GM23338 (cell line): ENCODE measurements at regions not wholly inside any gene's neighbourhood (a gene's known extent, or its start where the extent isn't known, plus 50 kb on each side); places are given as distances from the start of the nearest gene placed in this dataset.

Experiments
- ATAC-seq: fragments of 200-7000 bp; cut with Tn5 transposase; 3 replicates; pipeline ENCODE4 v1.9.1; 2020
- DNase-seq: peaks from one replicate; pipeline ENCODE4 v3.0.0-alpha.2; 2015; ENCODE audit warnings: low spot score
- H2AFZ ChIP-seq: fragments of 200-600 bp; sonication (generic); 2 replicates; pipeline ENCODE4 v1.8.0; 2016; ENCODE audit warnings: antibody characterized with exemption, mild to moderate bottlenecking, moderate library complexity
- H3F3A ChIP-seq: fragments of 200-600 bp; sonication (generic); replicated peaks from 2 replicates; pipeline ENCODE4 v1.8.0; 2017; ENCODE audit warnings: antibody characterized with exemption, mixed run types, low read depth
- H3K27ac ChIP-seq: fragments of 200-600 bp; sonication (generic); 2 replicates; pipeline ENCODE4 v1.6.1; 2016; ENCODE audit warnings: low read depth
- H3K27me3 ChIP-seq: fragments of 200-600 bp; sonication (generic); 2 replicates; pipeline ENCODE4 v1.8.0; 2016; ENCODE audit warnings: mild to moderate bottlenecking, mixed run types, moderate library complexity; ENCODE audit not compliant: insufficient read depth
- H3K36me3 ChIP-seq: fragments of 200-600 bp; sonication (generic); 2 replicates; pipeline ENCODE4 v1.8.0; 2016; ENCODE audit warnings: mild to moderate bottlenecking; ENCODE audit not compliant: insufficient read depth
- H3K4me1 ChIP-seq: fragments of 200-600 bp; sonication (generic); 2 replicates; pipeline ENCODE4 v1.8.0; 2016; ENCODE audit warnings: mild to moderate bottlenecking, moderate library complexity; ENCODE audit not compliant: insufficient read depth
- H3K4me2 ChIP-seq: fragments of 200-600 bp; sonication (generic); 2 replicates; pipeline ENCODE4 v1.7.1; 2017; ENCODE audit warnings: mixed run types
- H3K4me3 ChIP-seq: fragments of 200-600 bp; sonication (generic); 2 replicates; pipeline ENCODE4 v1.6.1; 2016; ENCODE audit warnings: mixed run types
- H3K79me2 ChIP-seq: fragments of 200-600 bp; sonication (generic); replicated peaks from 2 replicates; pipeline ENCODE4 v1.8.0; 2017; ENCODE audit warnings: mild to moderate bottlenecking; ENCODE audit not compliant: insufficient read depth
- H3K9me2 ChIP-seq: fragments of 200-600 bp; sonication (generic); 2 replicates; pipeline ENCODE4 v1.8.0; 2017; ENCODE audit not compliant: insufficient read depth
- H4K20me1 ChIP-seq: fragments of 200-600 bp; sonication (generic); replicated peaks from 2 replicates; pipeline ENCODE4 v1.8.0; 2017; ENCODE audit warnings: mild to moderate bottlenecking; ENCODE audit not compliant: insufficient read depth
- H3K27ac Mint-ChIP-seq: 2 replicates; pipeline ENCODE4 v1.8.0; 2020; ENCODE audit warnings: inconsistent platforms, mild to moderate bottlenecking, moderate library complexity, mixed read lengths
- H3K27me3 Mint-ChIP-seq: 3 replicates; pipeline ENCODE4 v1.8.0; 2022; ENCODE audit warnings: low read depth, mild to moderate bottlenecking, moderate library complexity, mixed read lengths, inconsistent platforms; ENCODE audit not compliant: insufficient read depth, poor library complexity
- H3K36me3 Mint-ChIP-seq: 3 replicates; pipeline ENCODE4 v1.8.0; 2021; ENCODE audit warnings: low read depth, mild to moderate bottlenecking, inconsistent platforms, moderate library complexity, mixed read lengths
- H3K4me1 Mint-ChIP-seq: 3 replicates; pipeline ENCODE4 v1.8.0; 2020; ENCODE audit warnings: mild to moderate bottlenecking, inconsistent platforms, mixed read lengths
- H3K4me3 Mint-ChIP-seq: 3 replicates; pipeline ENCODE4 v1.8.0; 2021; ENCODE audit warnings: moderate library complexity, mild to moderate bottlenecking, inconsistent platforms, mixed read lengths
- H3K9me3 Mint-ChIP-seq: 3 replicates; pipeline ENCODE4 v1.8.0; 2020; ENCODE audit warnings: moderate library complexity, mild to moderate bottlenecking, inconsistent platforms, mixed read lengths
- CREB1 ChIP-seq: fragments of 250-450 bp; sonication (Bioruptor Pico); IDR thresholded peaks from 2 replicates; pipeline ENCODE4 v1.5.0; 2020; ENCODE audit warnings: low read depth, mild to moderate bottlenecking, moderate library complexity
- CTCF ChIP-seq, 2 experiments: fragments of 200-600 bp in 1 of 2; sonication (generic) in 1 of 2; conservative IDR thresholded peaks; 2 replicates each; pipeline versions ENCODE4 v1.5.1 to v1.6.1; 2016 to 2017; ENCODE audit warnings: antibody characterized with exemption in 2 of 2, low read depth in 2 of 2, mild to moderate bottlenecking in 2 of 2, moderate library complexity in 1 of 2
- ETS1 ChIP-seq: IDR thresholded peaks from 2 replicates; pipeline ENCODE4 v1.6.1; 2016; ENCODE audit warnings: antibody characterized with exemption
- EZH2 ChIP-seq: fragments of 200-600 bp; sonication (generic); IDR thresholded peaks from one replicate; pipeline ENCODE4 v1.8.0; 2017; ENCODE audit warnings: antibody characterized with exemption, mild to moderate bottlenecking, low read depth; ENCODE audit not compliant: unreplicated experiment
- EZH2phosphoT487 ChIP-seq: fragments of 200-600 bp; sonication (generic); IDR thresholded peaks from one replicate; pipeline ENCODE4 v1.8.1; 2018; ENCODE audit warnings: antibody characterized with exemption; ENCODE audit not compliant: unreplicated experiment
- JUNB ChIP-seq: IDR thresholded peaks from one replicate; pipeline ENCODE4 v1.6.1; 2016; ENCODE audit warnings: antibody characterized with exemption; ENCODE audit not compliant: unreplicated experiment
- NANOG ChIP-seq: IDR thresholded peaks from 2 replicates; pipeline ENCODE4 v1.6.1; 2016; ENCODE audit warnings: antibody characterized with exemption, borderline replicate concordance
- ZNF114 ChIP-seq: fragments of 250-450 bp; sonication (Bioruptor Pico); IDR thresholded peaks from 2 replicates; pipeline ENCODE4 v1.5.0; 2020; ENCODE audit warnings: mild to moderate bottlenecking, moderate library complexity
- ZNF462 ChIP-seq: fragments of 250-450 bp; sonication (Bioruptor Pico); IDR thresholded peaks from 2 replicates; pipeline ENCODE4 v1.5.0; 2020; ENCODE audit warnings: mild to moderate bottlenecking, moderate library complexity

GRCh38 chr14:98886982-98887381, 385.0 kb downstream of the BCL11B start:
- H3K9me3 Mint-ChIP-seq = peaks cover 3% of the 10 kb centered on the region
- DNase-seq (no peak), ATAC-seq (no peak)
- TF ChIP-seq CTCF (conservative IDR thresholded peaks at IDR 0.05; ENCODE audit: low read depth in 2 of 2) (no peak), ZNF462 (no peak), ZNF114 (CRISPR knock-in tag) (no peak), JUNB (no peak), EZH2 (no peak), CREB1 (CRISPR knock-in tag) (no peak), ETS1 (no peak), EZH2phosphoT487 (no peak), NANOG (no peak)
- H2AFZ ChIP-seq = no peak overlapping the region
- H3K27me3 ChIP-seq = no peaks in the 10 kb centered on the region
- H3K27me3 Mint-ChIP-seq = peaks cover 5% of the 10 kb centered on the region
- no peaks in the 10 kb centered on the region for H3K36me3 ChIP-seq
- no peaks in the 10 kb centered on the region; the same call in 1 of the 2 replicates for H3K9me2 ChIP-seq
- no peaks in the 10 kb centered on the region for H3F3A ChIP-seq
- no peaks in the 10 kb centered on the region; the same call in 1 of the 2 replicates for H3K4me1 ChIP-seq
- H3K79me2 ChIP-seq = no peaks in the 10 kb centered on the region
- no peak overlapping the region for H3K27ac Mint-ChIP-seq
- no peaks in the 10 kb centered on the region; the same call in 1 of the 3 replicates for H3K36me3 Mint-ChIP-seq
- H3K4me1 Mint-ChIP-seq = peaks cover 11% of the 10 kb centered on the region
- H3K4me3 Mint-ChIP-seq = no peak overlapping the region
- H3K27ac ChIP-seq = no peak overlapping the region
- no peak overlapping the region for H3K4me2 ChIP-seq
- no peak overlapping the region for H3K4me3 ChIP-seq
- no peaks in the 10 kb centered on the region for H4K20me1 ChIP-seq
